ENCODE measurements at regions not wholly inside any gene's neighbourhood (a gene's known extent, or its start where the extent isn't known, plus 50 kb on each side); places are given as distances from the start of the nearest gene placed in this dataset.

DNA sequence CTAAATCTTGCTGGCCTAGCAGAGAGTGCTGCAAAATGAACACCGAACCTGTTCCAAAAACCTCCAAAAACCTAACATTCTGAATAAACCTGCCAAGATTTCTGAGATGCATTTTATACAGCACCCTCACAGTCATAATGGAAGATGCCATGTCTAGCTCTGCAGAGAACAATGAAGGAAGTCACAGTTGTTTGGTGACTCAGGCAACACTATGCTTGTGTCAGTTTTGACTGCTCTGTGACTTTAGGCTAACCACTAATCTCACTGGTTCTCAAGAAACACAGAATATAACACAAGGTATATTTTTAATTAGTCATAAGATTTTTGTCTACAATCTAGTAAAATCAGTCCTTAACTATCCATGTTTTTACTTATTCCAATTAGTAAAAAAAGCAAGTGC, 606.6 kb downstream of the TBL1XR1 start:
- no CpG with 5 or more reads among the region's 1 CpG for WGBS (ENCODE audit: extremely low coverage, insufficient read length, low lambda C conversion rate)
- no peak overlapping the region for H3K27ac Mint-ChIP-seq

More for the DNA sequence above, 606.6 kb downstream of the TBL1XR1 start:
- Histone ChIP-seq H3T11ph (ENCODE audit: low read length) (no peak overlapping the region), H3K18ac (ENCODE audit: insufficient read length, low read depth, low read length) (no peak overlapping the region), H3K9ac (ENCODE audit: extremely low read depth, insufficient read length, low read length) (no peak overlapping the region), H3K23ac (ENCODE audit: insufficient read length, low read depth, low read length) (no peak overlapping the region), H3K79me2 (ENCODE audit: insufficient read depth, low read length) (no peaks in the 10 kb centered on the region), H3K4me1 (ENCODE audit: insufficient read depth, low read length) (no peaks in the 10 kb centered on the region), H3K4ac (ENCODE audit: low read depth, low read length) (no peak overlapping the region), H2BK20ac (ENCODE audit: low read depth, low read length, poor library complexity, severe bottlenecking) (no peak overlapping the region), H3K9me3 (ENCODE audit: control insufficient read depth, low read depth, low read length) (no peaks in the 10 kb centered on the region), H4K8ac (replicated peaks; ENCODE audit: insufficient read length, low read depth, low read length) (no peak overlapping the region), H3K14ac (ENCODE audit: insufficient read depth, low read length) (no peak overlapping the region), H2BK5ac (ENCODE audit: insufficient read length, low read length) (no peak overlapping the region), H2BK120ac (ENCODE audit: low read depth, low read length, poor library complexity, severe bottlenecking) (no peak overlapping the region), H3K56ac (ENCODE audit: insufficient read length, low read depth, low read length) (no peak overlapping the region), H3K23me2 (ENCODE audit: insufficient read length, low read depth, low read length, poor library complexity, severe bottlenecking) (no peaks in the 10 kb centered on the region), H2BK12ac (ENCODE audit: insufficient read length, low read depth, low read length) (no peak overlapping the region), H4K20me1 (ENCODE audit: control insufficient read depth, insufficient read depth, insufficient read length) (no peaks in the 10 kb centered on the region), H2AFZ (ENCODE audit: low read length) (peak overlapping the region; percentile 32), H2AK5ac (ENCODE audit: insufficient read length, low read length) (no peak overlapping the region), H4K5ac (ENCODE audit: insufficient read length, low read depth, low read length) (no peak overlapping the region), H3K27ac (ENCODE audit: insufficient read length, low read depth, low read length) (no peak overlapping the region), H3K27me3 (ENCODE audit: insufficient read depth, low read length) (no peaks in the 10 kb centered on the region), H3K79me1 (ENCODE audit: insufficient read depth, low read depth, low read length, poor library complexity, severe bottlenecking) (no peaks in the 10 kb centered on the region), H4K91ac (ENCODE audit: insufficient read length, low read depth, low read length) (no peak overlapping the region), H3K4me2 (ENCODE audit: insufficient read depth, insufficient read length, low read length) (no peak overlapping the region), H2BK15ac (ENCODE audit: low read depth, low read length) (no peak overlapping the region)
- no peaks in the 10 kb centered on the region for H3K27me3 Mint-ChIP-seq (ENCODE audit: low read depth)
- peaks cover 0 to 4% of the 10 kb centered on the region in 2 experiments; a peak in 2 of 4 replicates for H3K4me1 Mint-ChIP-seq
- no peaks in the 10 kb centered on the region for H3K36me3 Mint-ChIP-seq (ENCODE audit: insufficient read depth in 1 of 3, low read depth in 3 of 3)
- no peaks in the 10 kb centered on the region for H3K9me3 Mint-ChIP-seq
- no peak for DNase-seq
- TF ChIP-seq, protein P1, sequence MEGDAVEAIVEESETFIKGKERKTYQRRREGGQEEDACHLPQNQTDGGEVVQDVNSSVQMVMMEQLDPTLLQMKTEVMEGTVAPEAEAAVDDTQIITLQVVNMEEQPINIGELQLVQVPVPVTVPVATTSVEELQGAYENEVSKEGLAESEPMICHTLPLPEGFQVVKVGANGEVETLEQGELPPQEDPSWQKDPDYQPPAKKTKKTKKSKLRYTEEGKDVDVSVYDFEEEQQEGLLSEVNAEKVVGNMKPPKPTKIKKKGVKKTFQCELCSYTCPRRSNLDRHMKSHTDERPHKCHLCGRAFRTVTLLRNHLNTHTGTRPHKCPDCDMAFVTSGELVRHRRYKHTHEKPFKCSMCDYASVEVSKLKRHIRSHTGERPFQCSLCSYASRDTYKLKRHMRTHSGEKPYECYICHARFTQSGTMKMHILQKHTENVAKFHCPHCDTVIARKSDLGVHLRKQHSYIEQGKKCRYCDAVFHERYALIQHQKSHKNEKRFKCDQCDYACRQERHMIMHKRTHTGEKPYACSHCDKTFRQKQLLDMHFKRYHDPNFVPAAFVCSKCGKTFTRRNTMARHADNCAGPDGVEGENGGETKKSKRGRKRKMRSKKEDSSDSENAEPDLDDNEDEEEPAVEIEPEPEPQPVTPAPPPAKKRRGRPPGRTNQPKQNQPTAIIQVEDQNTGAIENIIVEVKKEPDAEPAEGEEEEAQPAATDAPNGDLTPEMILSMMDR (conservative IDR thresholded peaks at IDR 0.05), result no peak
- no peak overlapping the region for H3K4me3 Mint-ChIP-seq

All from H9 (cell line).